Upper lobe of right lung (tissue), 1 donor: ENCODE measurements at regions not wholly inside any gene's neighbourhood (a gene's known extent, or its start where the extent isn't known, plus 50 kb on each side); places are given as distances from the start of the nearest gene placed in this dataset.

Experiments
- ATAC-seq: fragments of 200-7000 bp; cut with Tn5 transposase; one replicate; pipeline ENCODE4 v1.9.1; 2020; ENCODE audit warnings: mild to moderate bottlenecking, moderate library complexity
- DNase-seq: peaks from one replicate; pipeline ENCODE4 v3.0.0-alpha.2; 2020
- H3K27ac ChIP-seq: fragments of 200-600 bp; one replicate; pipeline ENCODE4 v1.8.0; 2022
- H3K27me3 ChIP-seq: fragments of 200-600 bp; one replicate; pipeline ENCODE4 v1.8.0; 2022; ENCODE audit warnings: mild to moderate bottlenecking
- H3K36me3 ChIP-seq: fragments of 200-600 bp; one replicate; pipeline ENCODE4 v1.8.0; 2022
- H3K4me1 ChIP-seq: fragments of 200-600 bp; one replicate; pipeline ENCODE4 v1.8.0; 2022
- H3K4me3 ChIP-seq: fragments of 200-600 bp; one replicate; pipeline ENCODE4 v1.8.0; 2022; ENCODE audit warnings: mild to moderate bottlenecking
- H3K9me3 ChIP-seq: fragments of 200-600 bp; one replicate; pipeline ENCODE4 v1.8.0; 2022
- CTCF ChIP-seq: fragments of 200-600 bp; IDR thresholded peaks from one replicate; pipeline ENCODE4 v1.8.0; 2022; ENCODE audit warnings: antibody characterized with exemption
- intact Hi-C: fragments of 100-400 bp; cut with DNase I; formaldehyde crosslinking; loops from one replicate; pipeline ENCODE4 v1.11.0; 2022
- donor health status: DM: no; HTN: yes; CAD: no; lungs with severe emphysema.

DNA sequence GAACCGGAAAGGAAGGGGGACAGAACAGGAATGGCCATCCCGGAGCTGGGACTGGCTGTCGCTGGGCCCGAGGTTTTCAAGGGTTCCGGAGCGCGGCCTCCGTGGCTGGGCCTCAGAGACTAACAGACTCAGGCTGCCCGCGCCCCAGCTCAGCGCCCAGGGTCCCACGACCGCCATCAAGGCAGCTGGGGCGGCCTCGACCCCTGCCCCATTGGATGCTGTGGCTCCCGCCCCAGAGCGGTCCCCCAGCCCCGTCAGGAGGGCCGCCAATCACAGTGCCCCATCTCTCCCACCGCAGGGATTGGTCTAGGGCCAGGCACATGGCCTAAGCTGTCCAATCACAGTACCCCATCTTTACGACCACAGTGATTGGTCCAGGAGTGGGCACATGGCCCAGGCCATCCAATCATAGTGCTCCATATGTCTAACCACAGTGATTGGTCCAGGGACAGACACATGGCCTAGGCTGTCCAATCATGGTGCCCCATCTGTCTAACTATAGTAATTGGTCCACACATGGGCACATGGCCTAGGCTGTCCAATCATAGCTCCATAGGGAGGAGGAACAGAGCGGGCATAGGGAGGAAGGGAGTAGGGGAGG is 105.3 kb upstream of the NKX1-1 start:
- no peak overlapping the region for H3K4me3 ChIP-seq
- intact Hi-C loops = no loop called here

GRCh38 chr4:1510931-1511330 is 104.7 kb upstream of the NKX1-1 start:
- DNase-seq = peak; percentile 46
- no peak for ATAC-seq
- no peaks in the 10 kb centered on the region for H3K36me3 ChIP-seq
- H3K4me1 ChIP-seq = no peaks in the 10 kb centered on the region
- H3K4me3 ChIP-seq = no peak overlapping the region
- H3K27ac ChIP-seq = no peak overlapping the region
- intact Hi-C loops = no loop called here
- no peak for TF ChIP-seq CTCF
- H3K9me3 ChIP-seq = no peaks in the 10 kb centered on the region
- peaks cover 30% of the 10 kb centered on the region for H3K27me3 ChIP-seq

More for the DNA sequence above, 105.3 kb upstream of the NKX1-1 start:
- Histone ChIP-seq H3K27ac (no peak overlapping the region), H3K4me1 (no peaks in the 10 kb centered on the region), H3K9me3 (no peaks in the 10 kb centered on the region), H3K27me3 (peaks cover 37% of the 10 kb centered on the region), H3K36me3 (no peaks in the 10 kb centered on the region)
- ATAC-seq = peak; percentile 28
- DNase-seq = peak; percentile 48
- no peak for TF ChIP-seq CTCF

- peak; percentile 51 for DNase-seq
- H3K27me3 ChIP-seq = peaks cover 25% of the 10 kb centered on the region
- intact Hi-C loops = no loop called here
- no peak for TF ChIP-seq CTCF
- H3K27ac ChIP-seq = no peak overlapping the region
- no peaks in the 10 kb centered on the region for H3K36me3 ChIP-seq
- H3K9me3 ChIP-seq = no peaks in the 10 kb centered on the region
- no peak overlapping the region for H3K4me3 ChIP-seq
- ATAC-seq = no peak
- no peaks in the 10 kb centered on the region for H3K4me1 ChIP-seq
These were observed 103.1 kb upstream of the NKX1-1 start for GRCh38 chr4:1509366-1509765.

GRCh38 chr4:1508161-1509160 is 102.2 kb upstream of the NKX1-1 start:
- DNase-seq (peak; percentile 59), ATAC-seq (no peak)
- no peaks in the 10 kb centered on the region for H3K36me3 ChIP-seq
- H3K27ac ChIP-seq = no peak overlapping the region
- H3K4me1 ChIP-seq = no peaks in the 10 kb centered on the region
- peaks cover 21% of the 10 kb centered on the region for H3K27me3 ChIP-seq
- intact Hi-C loops = no loop called here
- no peak overlapping the region for H3K4me3 ChIP-seq
- no peaks in the 10 kb centered on the region for H3K9me3 ChIP-seq
- TF ChIP-seq CTCF = no peak

GRCh38 chr4:1506956-1507721 is 100.9 kb upstream of the NKX1-1 start:
- intact Hi-C loops = no loop called here
- Histone ChIP-seq H3K9me3 (no peaks in the 10 kb centered on the region), H3K27ac (no peak overlapping the region), H3K4me3 (no peak overlapping the region), H3K4me1 (no peaks in the 10 kb centered on the region), H3K36me3 (no peaks in the 10 kb centered on the region), H3K27me3 (peaks cover 11% of the 10 kb centered on the region)
- no peak for TF ChIP-seq CTCF
- DNase-seq = peak; percentile 27
- ATAC-seq = no peak
